Fibroblast of lung (primary cell): ENCODE measurements at regions not wholly inside any gene's neighbourhood (a gene's known extent, or its start where the extent isn't known, plus 50 kb on each side); places are given as distances from the start of the nearest gene placed in this dataset.

Source experiments
- EZH2 ChIP-seq: IDR thresholded peaks from 2 replicates; pipeline ENCODE4 v1.5.1; 2012; ENCODE audit warnings: low read length, control low read depth, mild to moderate bottlenecking; ENCODE audit errors: missing control alignments
- TF ChIP-seq, protein P1 (sequence below), 2 donors: IDR thresholded peaks in 1 of 2; conservative IDR thresholded peaks in 1 of 2; 1 replicate in 1 of 2; 2 replicates in 1 of 2; pipeline ENCODE4 v1.5.1; 2011 to 2012; ENCODE audit warnings: low read length in 2 of 2, control low read depth in 1 of 2, inconsistent platforms in 1 of 2, low read depth in 1 of 2, mild to moderate bottlenecking in 1 of 2

DNA sequence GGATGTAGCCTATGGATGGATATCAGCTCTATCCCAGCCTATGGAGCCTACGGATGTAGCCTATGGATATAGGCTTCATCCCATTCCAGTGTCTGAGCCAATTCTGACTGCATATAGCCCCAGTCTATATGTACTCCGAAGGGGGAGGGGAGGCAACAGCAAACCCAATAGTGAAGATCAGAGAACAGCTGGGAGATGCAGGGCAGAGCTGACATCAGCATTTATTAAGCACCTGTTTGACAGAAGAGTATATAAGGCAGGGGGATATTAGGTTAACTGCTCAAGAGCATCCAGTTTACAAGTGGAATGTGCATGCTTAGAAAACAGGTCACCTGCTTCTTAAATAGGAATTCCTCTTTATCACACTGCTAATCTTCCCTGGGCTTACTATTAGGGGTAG lies 85.2 kb downstream of the TNFAIP3 start:
- TF ChIP-seq, protein P1, sequence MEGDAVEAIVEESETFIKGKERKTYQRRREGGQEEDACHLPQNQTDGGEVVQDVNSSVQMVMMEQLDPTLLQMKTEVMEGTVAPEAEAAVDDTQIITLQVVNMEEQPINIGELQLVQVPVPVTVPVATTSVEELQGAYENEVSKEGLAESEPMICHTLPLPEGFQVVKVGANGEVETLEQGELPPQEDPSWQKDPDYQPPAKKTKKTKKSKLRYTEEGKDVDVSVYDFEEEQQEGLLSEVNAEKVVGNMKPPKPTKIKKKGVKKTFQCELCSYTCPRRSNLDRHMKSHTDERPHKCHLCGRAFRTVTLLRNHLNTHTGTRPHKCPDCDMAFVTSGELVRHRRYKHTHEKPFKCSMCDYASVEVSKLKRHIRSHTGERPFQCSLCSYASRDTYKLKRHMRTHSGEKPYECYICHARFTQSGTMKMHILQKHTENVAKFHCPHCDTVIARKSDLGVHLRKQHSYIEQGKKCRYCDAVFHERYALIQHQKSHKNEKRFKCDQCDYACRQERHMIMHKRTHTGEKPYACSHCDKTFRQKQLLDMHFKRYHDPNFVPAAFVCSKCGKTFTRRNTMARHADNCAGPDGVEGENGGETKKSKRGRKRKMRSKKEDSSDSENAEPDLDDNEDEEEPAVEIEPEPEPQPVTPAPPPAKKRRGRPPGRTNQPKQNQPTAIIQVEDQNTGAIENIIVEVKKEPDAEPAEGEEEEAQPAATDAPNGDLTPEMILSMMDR (conservative IDR thresholded peaks at IDR 0.05 in 1 of 2, IDR thresholded peaks at IDR 0.05 in 1 of 2; ENCODE audit: low read depth in 1 of 2, low read length in 2 of 2): no peak
- no peak for TF ChIP-seq EZH2
